ENCODE measurements at regions not wholly inside any gene's neighbourhood (a gene's known extent, or its start where the extent isn't known, plus 50 kb on each side); places are given as distances from the start of the nearest gene placed in this dataset.

DNA sequence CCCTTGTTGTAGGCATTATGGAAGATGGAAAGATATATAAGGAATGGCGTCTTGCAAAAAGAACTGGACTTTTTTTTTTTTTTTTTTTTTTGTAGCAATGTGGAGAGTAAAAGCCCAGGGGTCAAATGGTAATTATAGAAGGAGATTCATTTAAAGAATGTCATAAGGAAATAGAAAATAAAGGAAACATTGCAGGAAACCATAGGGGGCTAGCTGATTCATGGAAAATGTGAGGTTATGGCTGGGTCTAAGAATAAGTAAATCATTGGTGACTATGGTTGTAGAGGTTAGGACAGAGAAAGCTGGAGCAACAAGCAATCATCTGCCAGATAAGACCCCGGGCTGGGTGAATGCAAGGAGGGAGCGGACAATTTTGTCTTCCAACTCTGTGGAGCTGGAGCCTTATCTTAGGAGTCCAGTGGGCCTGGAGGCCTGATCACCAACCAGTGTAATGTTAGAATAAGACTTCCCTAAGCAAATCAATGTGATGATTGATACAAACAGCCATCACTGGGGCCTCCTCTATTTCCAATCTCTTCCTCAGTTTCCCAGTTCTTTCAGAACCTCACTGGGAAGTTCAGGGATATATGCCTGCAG lies 201.2 kb upstream of the TNP1 start:
- Histone ChIP-seq H3K36me3 (ENCODE audit: control insufficient read depth, insufficient read depth, low read length) (no peaks in the 10 kb centered on the region), H3K4me3 (ENCODE audit: low read depth, low read length) (no peak overlapping the region), H3K27me3 (ENCODE audit: control insufficient read depth, insufficient read depth, low read length) (no peaks in the 10 kb centered on the region)
- DNase-seq (ENCODE audit: low read depth) (no peak), FAIRE-seq (no peak)
- no peak for TF ChIP-seq CTCF (IDR thresholded peaks at IDR 0.05; ENCODE audit: insufficient read depth, low read length, severe bottlenecking)

- Histone ChIP-seq H3K27me3 (ENCODE audit: control insufficient read depth, insufficient read depth, low read length) (no peaks in the 10 kb centered on the region), H3K4me3 (ENCODE audit: low read depth, low read length) (no peak overlapping the region), H3K36me3 (ENCODE audit: control insufficient read depth, insufficient read depth, low read length) (no peaks in the 10 kb centered on the region)
- FAIRE-seq (no peak), DNase-seq (ENCODE audit: low read depth) (no peak)
- no peak for TF ChIP-seq CTCF (IDR thresholded peaks at IDR 0.05; ENCODE audit: insufficient read depth, low read length, severe bottlenecking)
Measured at GRCh38 chr2:217060516-217060915, 200.7 kb upstream of the TNP1 start.

DNA sequence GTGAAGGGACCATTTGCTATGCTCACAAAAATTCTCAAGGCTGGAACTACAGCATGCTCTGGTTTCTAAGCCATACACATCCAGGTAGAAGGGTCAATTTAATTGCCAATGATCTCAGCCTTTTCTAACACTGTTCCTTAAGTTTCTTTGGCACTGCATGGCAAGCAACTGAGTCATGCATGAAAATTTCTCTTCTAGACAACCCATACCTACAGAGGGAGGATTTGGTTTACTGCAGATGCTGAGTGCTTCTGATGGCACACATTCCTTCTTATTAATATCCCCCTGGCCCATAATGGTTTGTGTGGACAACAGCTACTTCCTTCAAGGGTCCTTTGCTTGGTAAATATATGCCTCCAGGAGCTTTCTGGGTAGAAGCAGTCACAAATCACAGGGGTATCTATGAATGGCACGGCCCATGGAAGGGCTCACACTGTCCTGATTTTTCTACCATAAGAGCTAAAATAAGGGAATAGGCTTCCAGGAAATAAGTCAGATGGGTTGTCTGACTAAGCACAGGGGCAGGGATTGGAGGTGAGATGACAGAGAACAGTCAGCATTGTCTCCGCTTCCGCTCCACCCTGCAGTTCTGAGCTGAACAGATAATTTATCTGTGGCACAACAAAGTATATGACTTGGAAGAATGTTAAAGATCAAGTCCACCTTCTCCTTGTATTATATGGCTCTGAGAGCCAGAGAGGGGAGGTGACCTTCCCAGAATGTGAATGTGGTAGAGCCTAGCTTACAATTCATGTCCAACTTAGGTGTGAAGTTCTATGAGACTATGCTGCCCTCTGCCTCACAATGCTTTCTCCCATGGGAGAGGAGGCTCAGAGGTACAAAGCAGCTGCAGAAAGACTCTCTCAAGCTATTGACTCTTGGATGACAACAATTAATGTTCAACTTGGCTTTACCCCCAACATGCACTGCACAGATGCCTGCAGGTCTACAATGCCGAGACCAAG lies 199.2 kb upstream of the TNP1 start:
- peak; percentile 13 for FAIRE-seq
- peak; percentile 48 for DNase-seq (ENCODE audit: low read depth)
- H3K27me3 ChIP-seq (ENCODE audit: control insufficient read depth, insufficient read depth, low read length) = no peaks in the 10 kb centered on the region
- no peaks in the 10 kb centered on the region for H3K36me3 ChIP-seq (ENCODE audit: control insufficient read depth, insufficient read depth, low read length)
- no peak overlapping the region for H3K4me3 ChIP-seq (ENCODE audit: low read depth, low read length)
- TF ChIP-seq CTCF (IDR thresholded peaks at IDR 0.05; ENCODE audit: insufficient read depth, low read length, severe bottlenecking) = no peak

DNA sequence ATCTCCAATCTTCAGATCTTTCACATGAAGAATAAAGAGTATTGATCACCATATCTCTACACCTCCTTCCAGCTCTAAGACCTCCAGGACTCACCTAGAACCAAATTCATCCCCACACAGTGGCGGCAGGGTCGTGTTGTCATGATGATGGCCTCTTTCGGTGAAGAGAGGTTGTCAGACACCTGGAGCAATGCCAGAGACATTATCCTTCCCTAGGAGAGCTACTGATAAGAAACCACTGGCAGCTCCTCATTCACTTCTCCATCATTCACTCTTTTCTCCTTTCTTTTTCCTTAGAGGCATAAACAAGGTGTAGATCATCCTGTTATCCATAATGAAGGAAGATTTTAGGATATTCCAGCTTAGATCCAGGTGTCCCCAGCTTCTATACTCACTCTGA lies 197.9 kb upstream of the TNP1 start:
- Histone ChIP-seq H3K4me3 (ENCODE audit: low read depth, low read length) (no peak overlapping the region), H3K36me3 (ENCODE audit: control insufficient read depth, insufficient read depth, low read length) (no peaks in the 10 kb centered on the region), H3K27me3 (ENCODE audit: control insufficient read depth, insufficient read depth, low read length) (no peaks in the 10 kb centered on the region)
- FAIRE-seq (no peak), DNase-seq (ENCODE audit: low read depth) (no peak)
- TF ChIP-seq CTCF (IDR thresholded peaks at IDR 0.05; ENCODE audit: insufficient read depth, low read length, severe bottlenecking) = no peak

DNA sequence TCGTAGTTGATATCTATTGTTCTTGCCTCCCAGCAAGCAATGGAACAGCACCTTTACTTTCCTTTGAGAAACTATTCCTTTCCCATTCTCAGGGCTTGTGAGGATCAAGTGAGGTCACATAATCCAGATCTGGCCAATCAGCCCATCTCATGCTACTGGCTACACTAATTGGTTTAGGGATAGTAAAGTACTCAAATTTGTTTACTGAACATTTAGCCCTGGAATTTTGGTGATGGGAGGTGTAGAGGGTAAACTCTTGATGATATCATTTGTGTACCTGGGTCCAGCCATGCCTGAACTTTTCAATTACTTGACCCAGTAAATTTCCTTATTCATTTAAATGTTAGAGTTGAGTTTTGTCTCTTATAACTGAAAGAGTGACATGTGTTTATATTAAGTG lies 195.8 kb upstream of the TNP1 start:
- no peak for FAIRE-seq
- no peaks in the 10 kb centered on the region for H3K36me3 ChIP-seq (ENCODE audit: control insufficient read depth, insufficient read depth, low read length)
- no peak overlapping the region for H3K4me3 ChIP-seq (ENCODE audit: low read depth, low read length)
- no peak for TF ChIP-seq CTCF (IDR thresholded peaks at IDR 0.05; ENCODE audit: insufficient read depth, low read length, severe bottlenecking)
- DNase-seq (ENCODE audit: low read depth) = no peak
- H3K27me3 ChIP-seq (ENCODE audit: control insufficient read depth, insufficient read depth, low read length) = no peaks in the 10 kb centered on the region

All from bronchial epithelial cell (primary cell).